Breast epithelium (tissue), 4 donors: ENCODE measurements at regions not wholly inside any gene's neighbourhood (a gene's known extent, or its start where the extent isn't known, plus 50 kb on each side); places are given as distances from the start of the nearest gene placed in this dataset.

Experiments used
- DNase-seq, 2 donors: peaks; one replicate each; pipeline ENCODE4 v3.0.0-alpha.2; 2019; ENCODE audit warnings: low spot score in 2 of 2
- H3K27ac ChIP-seq, 2 donors: fragments of 200-600 bp; sonication (generic) in 1 of 2; one replicate each; pipeline ENCODE4 v1.5.1; 2016 to 2019; ENCODE audit warnings: mild to moderate bottlenecking in 1 of 2
- H3K27me3 ChIP-seq, 2 donors: fragments of 200-600 bp; sonication (generic) in 1 of 2; one replicate each; pipeline versions ENCODE4 v1.5.1 to v1.6.0; 2017 to 2019; ENCODE audit warnings: control low read depth in 1 of 2, mild to moderate bottlenecking in 1 of 2
- H3K36me3 ChIP-seq: fragments of 200-600 bp; one replicate; pipeline ENCODE4 v1.5.1; 2019
- H3K4me1 ChIP-seq, 2 donors: fragments of 200-600 bp; sonication (generic); one replicate each; pipeline ENCODE4 v1.5.1; 2016 to 2019; ENCODE audit warnings: control low read depth in 1 of 2
- H3K4me3 ChIP-seq, 3 donors: fragments of 200-600 bp; sonication (generic); 1 replicate in 2 of 3; 2 replicates in 1 of 3; pipeline ENCODE4 v1.5.1; 2016 to 2019; ENCODE audit warnings: mild to moderate bottlenecking in 3 of 3, moderate library complexity in 2 of 3
- H3K9me3 ChIP-seq, 2 donors: fragments of 200-600 bp; sonication (generic) in 1 of 2; one replicate each; pipeline ENCODE4 v1.5.1; 2016 to 2019; ENCODE audit warnings: control low read depth in 1 of 2
- CTCF ChIP-seq, 3 donors: fragments of 450-650 bp; IDR thresholded peaks; one replicate each; pipeline ENCODE4 v1.5.1; 2016 to 2017; ENCODE audit warnings: antibody characterized with exemption in 3 of 3, mild to moderate bottlenecking in 3 of 3, moderate library complexity in 3 of 3
- POLR2A ChIP-seq: fragments of 450-650 bp; IDR thresholded peaks from one replicate; pipeline ENCODE4 v1.6.1; 2016; ENCODE audit warnings: antibody characterized with exemption, mild to moderate bottlenecking, moderate library complexity
- POLR2AphosphoS5 ChIP-seq, 3 donors: sonication (generic); formaldehyde crosslinking; IDR thresholded peaks; one replicate each; pipeline ENCODE4 v1.6.1; 2017; ENCODE audit warnings: antibody characterized with exemption in 3 of 3
- intact Hi-C: fragments of 100-400 bp; cut with DNase I; formaldehyde crosslinking; loops from one replicate; pipeline ENCODE4 v1.15.1; 2023; ENCODE audit warnings: low total_unique reads

- no peak for TF ChIP-seq CTCF (IDR thresholded peaks at IDR 0.05)
- Histone ChIP-seq H3K9me3 (no peaks in the 10 kb centered on the region), H3K27ac (no peak overlapping the region), H3K27me3 (no peaks in the 10 kb centered on the region), H3K4me1 (no peaks in the 10 kb centered on the region), H3K4me3 (no peak overlapping the region), H3K36me3 (no peaks in the 10 kb centered on the region)
- intact Hi-C loops, result no loop called here
- no peak for DNase-seq
Observed at GRCh38 chr12:86647800-86648199, 391.6 kb upstream of the MGAT4C start.

- Histone ChIP-seq H3K27me3 (no peaks in the 10 kb centered on the region), H3K4me1 (no peaks in the 10 kb centered on the region), H3K27ac (no peak overlapping the region), H3K9me3 (no peaks in the 10 kb centered on the region), H3K4me3 (no peak overlapping the region), H3K36me3 (no peaks in the 10 kb centered on the region)
- no peak for DNase-seq
- no peak for TF ChIP-seq POLR2AphosphoS5 (IDR thresholded peaks at IDR 0.05)
- no peak for TF ChIP-seq CTCF (IDR thresholded peaks at IDR 0.05)
- no peak for TF ChIP-seq POLR2A
- intact Hi-C loops, result no loop called here
Observed at GRCh38 chr12:86634456-86635410, 378.5 kb upstream of the MGAT4C start.

GRCh38 chr12:86627001-86627400 lies 370.8 kb upstream of the MGAT4C start:
- no peak for DNase-seq
- H3K4me3 ChIP-seq, result no peak overlapping the region
- peaks cover 3 to 39% of the 10 kb centered on the region in 2 donors for H3K9me3 ChIP-seq
- no peaks in the 10 kb centered on the region for H3K36me3 ChIP-seq
- no peak overlapping the region for H3K27ac ChIP-seq
- no peaks in the 10 kb centered on the region for H3K4me1 ChIP-seq
- no peaks in the 10 kb centered on the region for H3K27me3 ChIP-seq
- intact Hi-C loops, result no loop called here
- TF ChIP-seq CTCF (IDR thresholded peaks at IDR 0.05), result no peak
- no peak for TF ChIP-seq POLR2AphosphoS5 (IDR thresholded peaks at IDR 0.05)
- no peak for TF ChIP-seq POLR2A

GRCh38 chr12:86623267-86623666 lies 367.1 kb upstream of the MGAT4C start:
- no peaks in the 10 kb centered on the region for H3K4me1 ChIP-seq
- H3K27me3 ChIP-seq, result no peaks in the 10 kb centered on the region
- no peak for TF ChIP-seq POLR2AphosphoS5 (IDR thresholded peaks at IDR 0.05)
- TF ChIP-seq CTCF (IDR thresholded peaks at IDR 0.05), result no peak
- TF ChIP-seq POLR2A, result no peak
- H3K36me3 ChIP-seq, result no peaks in the 10 kb centered on the region
- no peak overlapping the region for H3K4me3 ChIP-seq
- H3K27ac ChIP-seq, result no peak overlapping the region
- DNase-seq, result no peak
- H3K9me3 ChIP-seq, result peaks cover 3 to 39% of the 10 kb centered on the region in 2 donors
- intact Hi-C loops, result no loop called here

GRCh38 chr12:86621957-86622356 lies 365.8 kb upstream of the MGAT4C start:
- Histone ChIP-seq H3K27me3 (no peaks in the 10 kb centered on the region), H3K4me1 (no peaks in the 10 kb centered on the region), H3K36me3 (no peaks in the 10 kb centered on the region), H3K4me3 (no peak overlapping the region), H3K27ac (no peak overlapping the region), H3K9me3 (peaks cover under 1 to 33% of the 10 kb centered on the region in 2 donors)
- intact Hi-C loops, result no loop called here
- DNase-seq, result no peak
- TF ChIP-seq POLR2AphosphoS5 (IDR thresholded peaks at IDR 0.05) (no peak), CTCF (IDR thresholded peaks at IDR 0.05) (no peak), POLR2A (no peak)
